NCI-H748 treated with DMSO at 0.1 percent for 48 hours (cell line): ENCODE measurements at regions not wholly inside any gene's neighbourhood (a gene's known extent, or its start where the extent isn't known, plus 50 kb on each side); places are given as distances from the start of the nearest gene placed in this dataset.

Experiments
- DNase-seq: peaks from one replicate; lab custom pipeline; 2025; lab: John Stamatoyannopoulos, UW

DNA sequence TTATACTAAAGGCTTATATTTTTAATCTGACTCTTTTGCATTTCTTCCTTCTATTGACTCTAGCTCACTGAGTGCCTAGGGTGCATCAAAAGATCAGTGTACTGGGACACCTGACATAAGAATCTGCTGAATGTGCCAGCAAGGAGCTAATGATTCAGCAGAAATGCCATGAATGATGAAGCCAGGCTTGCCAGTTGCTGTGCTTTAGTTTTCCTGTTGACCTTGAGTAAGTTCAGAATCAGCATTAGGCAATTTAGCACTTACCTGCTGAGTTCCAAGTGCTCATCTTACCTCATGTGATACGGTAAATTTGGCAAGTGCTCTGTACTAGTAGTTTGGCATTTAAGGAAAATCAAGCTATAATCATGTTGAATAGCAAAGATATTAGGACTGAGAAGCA is 523.2 kb upstream of the B3GALT2 start:
- DNase-seq = no peak

DNA sequence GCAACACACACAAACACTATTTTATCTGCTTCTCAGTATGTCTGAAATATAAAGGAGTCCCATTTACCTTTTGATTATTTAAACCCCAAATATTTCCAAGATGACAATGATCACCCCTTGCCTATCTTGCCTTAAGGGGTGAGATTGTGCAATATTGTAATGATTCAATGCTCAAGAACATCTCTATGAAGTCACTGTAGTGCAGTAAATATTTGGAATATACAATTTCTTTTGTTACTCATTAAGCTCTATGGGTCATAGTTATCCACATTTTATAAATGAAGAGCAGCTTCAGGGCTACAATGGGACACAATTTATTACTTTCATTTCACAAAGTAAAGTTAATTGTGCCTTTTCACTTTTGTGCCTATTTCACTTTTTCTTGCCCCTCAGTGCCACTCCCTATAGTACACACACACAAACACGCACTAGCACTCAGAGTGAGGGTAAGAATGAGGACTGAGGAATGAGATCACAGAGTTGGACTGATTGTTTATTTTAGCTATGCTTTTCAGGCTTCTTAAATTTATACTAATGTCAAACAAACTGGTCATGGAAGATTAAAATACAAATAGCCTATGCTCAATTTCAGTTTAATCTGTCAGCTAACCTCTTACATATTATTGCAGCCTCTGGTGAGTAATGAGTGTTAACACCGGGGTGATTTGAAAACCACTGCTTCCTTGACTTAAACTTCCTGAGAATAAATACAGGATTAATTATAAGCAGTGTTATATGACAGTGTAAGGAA is 521.0 kb upstream of the B3GALT2 start:
- DNase-seq = no peak

DNA sequence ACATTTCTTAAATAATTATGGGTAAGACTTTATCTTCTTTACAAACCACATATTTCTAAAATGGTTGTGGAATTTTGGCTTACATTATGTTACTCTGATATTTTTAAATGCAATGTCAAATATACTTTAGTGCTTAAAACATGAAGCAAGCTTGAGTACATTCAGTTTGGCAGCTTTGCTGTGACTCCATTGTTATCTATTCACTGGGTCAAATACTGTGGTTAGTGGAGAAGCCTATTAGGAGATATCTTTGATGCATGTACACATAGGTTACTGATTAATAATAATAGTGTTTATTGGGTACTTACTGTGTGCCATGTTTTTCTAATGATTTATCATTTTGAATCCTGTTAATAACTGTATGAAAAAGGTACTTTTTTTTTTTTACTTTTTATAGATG is 520.4 kb upstream of the B3GALT2 start:
- DNase-seq = no peak

DNA sequence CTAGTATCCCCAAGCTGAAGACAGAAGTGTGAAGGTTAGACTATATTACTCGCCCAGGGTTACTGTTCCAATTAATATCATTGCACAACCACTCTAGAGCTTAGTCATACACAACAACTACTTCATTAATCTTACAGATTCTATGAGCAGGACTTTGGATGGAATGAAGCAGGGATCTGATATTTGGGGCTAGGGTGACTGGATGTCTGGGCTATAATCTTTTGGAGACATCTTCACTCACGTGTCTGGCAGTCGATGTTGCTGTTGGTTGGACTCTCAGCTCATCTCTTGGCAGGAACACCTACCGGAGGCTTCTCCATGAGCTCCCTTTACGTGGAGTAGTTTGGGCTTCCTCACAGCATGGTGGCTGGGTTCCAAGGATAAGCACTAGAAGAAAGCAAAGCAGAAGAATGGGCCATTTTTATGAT is 519.2 kb upstream of the B3GALT2 start:
- no peak for DNase-seq

DNA sequence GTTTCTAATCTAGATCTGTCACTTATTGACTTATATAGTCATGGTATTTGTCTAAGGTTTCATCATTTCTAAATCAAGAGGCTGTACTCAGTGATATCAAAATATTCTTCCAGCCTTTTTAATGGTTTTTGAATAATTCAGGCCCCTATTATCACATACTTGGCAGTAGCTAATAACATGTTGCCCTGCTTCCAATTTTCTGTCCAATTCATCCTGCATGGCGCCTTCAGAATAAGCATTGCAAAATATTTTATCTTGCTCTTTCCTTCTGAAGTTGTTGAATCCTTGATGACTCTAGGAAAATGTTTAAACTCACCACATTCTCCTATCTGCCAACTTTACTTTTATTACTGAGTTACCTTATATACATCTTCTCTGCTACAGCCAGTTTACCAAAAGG is 517.2 kb upstream of the B3GALT2 start:
- no peak for DNase-seq

DNA sequence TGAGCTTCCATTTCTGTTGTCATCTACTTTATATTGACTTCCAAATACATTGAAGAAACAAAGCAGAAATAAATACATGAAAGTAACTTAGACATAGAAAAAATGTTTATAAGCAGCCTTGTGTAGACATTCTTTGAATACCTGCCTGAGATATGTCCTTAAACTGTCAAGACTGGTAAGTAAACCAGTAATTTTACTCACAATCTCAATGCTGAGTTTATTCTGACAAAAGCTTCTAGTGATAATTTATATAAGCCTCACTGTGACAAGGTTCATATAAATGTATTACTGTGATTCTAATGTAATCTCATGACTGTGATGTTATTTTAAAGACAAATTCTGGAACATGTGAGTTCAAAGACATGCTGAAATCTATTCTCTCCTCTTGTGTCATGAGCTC is 516.7 kb upstream of the B3GALT2 start:
- DNase-seq = no peak

DNA sequence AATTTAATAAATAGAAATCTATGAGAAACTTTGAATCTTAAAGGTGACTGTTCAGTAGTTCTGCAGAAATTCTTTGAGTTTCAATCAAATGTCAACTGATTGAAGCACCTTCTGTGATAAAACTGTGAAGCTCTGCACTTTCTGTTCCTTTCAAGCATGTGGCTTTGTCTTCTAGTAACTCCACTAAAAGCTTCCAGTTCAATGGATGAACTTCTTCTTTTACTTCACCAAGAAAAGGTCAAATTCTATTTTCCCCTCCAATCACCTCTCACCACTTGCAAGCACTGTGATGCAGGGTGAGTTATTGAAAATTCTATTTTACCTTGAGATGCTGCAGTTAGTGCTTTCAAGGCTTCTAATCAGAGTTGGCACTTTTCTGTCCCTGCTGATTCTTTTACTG is 515.3 kb upstream of the B3GALT2 start:
- DNase-seq = no peak

DNA sequence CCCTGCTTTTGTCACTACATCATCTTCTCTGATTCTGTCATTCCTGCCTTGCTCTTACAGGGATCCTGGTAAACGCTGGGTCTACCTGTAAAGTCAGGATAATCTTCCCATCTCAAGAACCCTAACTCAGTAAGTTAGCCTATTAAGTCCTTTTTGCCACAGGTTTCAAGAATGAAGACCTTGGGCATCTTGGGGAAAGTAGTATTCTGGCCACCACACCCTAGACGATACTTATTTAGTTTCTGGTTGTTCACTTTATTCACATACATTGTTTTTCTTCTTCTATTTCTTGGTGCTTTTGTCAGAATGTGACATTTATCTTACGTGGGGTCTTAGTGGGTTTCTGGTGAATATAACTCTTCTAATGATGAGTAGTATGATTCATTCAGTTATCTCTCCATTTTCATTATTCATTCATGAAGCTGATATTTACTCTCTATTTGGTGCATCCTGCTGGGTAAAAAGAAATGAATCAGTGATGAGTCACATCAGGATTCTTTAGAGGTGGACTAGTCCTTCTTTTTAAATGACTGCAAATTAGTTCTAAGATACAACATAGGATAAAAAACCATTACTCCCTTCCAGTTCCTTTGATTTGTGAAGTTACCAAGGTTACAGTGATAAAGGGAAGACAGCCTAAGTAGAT is 514.4 kb upstream of the B3GALT2 start:
- no peak for DNase-seq

DNA sequence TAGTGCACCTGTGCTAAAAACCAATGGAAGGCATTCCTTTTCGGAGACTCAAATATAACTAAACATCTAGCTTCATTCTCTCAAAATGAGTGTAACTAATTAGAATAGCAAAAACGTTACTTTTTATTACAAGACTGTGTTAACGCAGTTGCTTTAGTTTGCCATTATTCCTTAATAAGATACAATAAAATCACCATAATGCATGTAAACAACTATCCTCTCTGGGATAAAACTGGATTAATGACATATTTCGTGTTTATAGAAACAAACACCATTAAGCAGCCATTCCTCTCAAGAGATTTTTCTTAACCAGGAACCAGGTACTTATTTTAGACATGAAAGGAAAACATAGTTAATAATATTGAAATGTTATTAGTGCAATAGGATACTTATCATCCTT is 512.8 kb upstream of the B3GALT2 start:
- DNase-seq = no peak

DNA sequence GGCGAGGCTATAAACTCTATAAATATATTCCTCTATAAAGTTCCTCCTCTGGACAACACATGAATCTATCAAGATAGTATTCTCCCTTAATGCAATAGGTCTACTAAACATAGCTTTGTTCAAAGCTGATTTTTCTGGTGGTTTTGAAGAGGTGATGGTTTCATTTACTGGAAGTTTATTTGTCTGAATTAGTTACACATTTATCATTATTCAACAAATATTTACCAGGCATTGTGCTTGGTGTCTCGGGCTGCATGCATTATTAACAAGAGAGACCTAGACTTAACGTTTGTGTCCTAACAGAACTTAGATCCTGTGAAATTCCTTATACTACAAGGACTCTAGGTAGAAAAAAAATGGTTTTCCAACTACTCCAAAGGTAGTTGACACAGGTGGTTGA is 511.4 kb upstream of the B3GALT2 start:
- no peak for DNase-seq

DNA sequence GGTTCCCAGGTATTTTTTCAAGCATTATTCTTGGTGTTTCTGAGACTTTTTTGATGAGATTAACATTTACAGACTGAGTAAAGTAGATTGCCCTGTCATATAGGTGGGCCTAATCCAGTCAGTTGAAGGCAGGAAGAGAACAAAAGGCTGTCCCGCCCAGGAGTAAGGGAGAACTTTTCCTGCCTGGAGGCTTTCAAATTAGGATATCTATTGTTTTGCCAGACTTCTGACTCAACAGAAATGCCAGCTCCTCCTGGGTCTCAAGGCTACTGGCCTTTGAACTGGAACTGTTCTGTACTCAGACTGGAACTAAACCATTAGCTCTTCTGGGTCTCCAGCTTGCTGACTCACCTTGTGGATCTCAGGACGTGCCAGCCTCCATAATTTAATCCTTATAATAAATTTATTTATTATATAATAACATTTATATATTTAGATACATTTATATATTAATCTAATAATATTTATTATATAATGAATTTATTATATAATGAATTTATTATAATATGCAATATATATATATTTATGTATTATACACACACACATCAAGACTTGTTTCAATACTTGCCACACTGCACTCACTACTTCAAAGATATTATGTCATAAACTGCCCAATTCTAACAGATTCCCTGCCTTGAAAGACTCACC is 510.8 kb upstream of the B3GALT2 start:
- DNase-seq = no peak

DNA sequence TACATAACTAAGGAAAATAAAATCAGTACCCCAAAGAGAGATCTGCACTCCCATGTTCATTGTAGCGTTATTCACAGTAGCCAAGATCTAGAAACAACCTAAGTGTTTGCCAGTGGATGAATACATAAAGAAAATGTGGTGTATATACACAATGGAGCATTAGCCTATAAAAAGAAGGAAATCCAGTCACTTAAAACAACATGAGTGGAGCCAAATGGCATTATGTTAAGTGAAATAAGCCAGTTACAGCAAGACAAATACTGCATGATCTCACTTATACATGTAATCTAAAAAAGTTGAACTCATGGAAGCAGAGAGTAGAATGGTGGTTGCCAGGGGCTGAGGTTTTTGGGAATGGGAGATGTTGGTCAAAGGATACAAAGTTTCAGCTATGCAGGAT is 508.3 kb upstream of the B3GALT2 start:
- no peak for DNase-seq

DNA sequence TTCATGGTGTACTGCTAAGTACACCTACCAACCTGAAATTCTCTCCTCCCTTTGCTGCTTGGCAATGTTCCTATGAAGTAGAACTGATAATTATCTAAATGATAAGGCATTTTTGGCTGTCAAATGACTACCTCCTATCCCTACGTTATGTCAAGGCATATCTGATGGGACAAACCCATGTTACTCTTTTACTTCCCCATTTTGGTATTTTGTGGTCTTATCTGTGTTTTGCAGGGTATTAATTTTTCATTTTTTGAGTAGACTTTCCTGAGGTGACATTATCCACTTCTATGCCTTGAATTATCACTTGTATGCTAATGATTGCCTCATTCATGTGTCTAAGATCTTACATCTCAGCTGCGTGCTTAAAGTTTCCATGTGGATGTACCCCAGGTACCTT is 499.6 kb upstream of the B3GALT2 start:
- no peak for DNase-seq

DNA sequence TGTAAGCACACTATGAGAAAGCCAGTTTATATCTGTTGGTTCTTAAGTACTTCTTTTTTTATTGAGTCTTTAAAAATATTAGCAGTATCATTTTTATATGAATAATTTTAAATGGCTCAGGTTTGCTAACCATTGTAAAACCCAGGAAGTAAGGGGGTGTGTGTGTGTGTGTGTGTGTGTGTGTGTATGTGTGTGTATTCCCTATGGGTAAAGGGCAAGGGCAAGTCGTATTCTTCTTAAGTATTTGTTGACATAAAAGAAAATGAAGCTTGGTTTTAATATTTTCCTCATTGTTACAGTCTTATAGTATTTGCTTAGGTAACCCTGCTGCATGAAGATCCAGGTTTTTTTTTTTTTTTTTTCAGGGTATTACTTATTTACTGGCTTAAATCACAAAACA is 495.0 kb upstream of the B3GALT2 start:
- no peak for DNase-seq

DNA sequence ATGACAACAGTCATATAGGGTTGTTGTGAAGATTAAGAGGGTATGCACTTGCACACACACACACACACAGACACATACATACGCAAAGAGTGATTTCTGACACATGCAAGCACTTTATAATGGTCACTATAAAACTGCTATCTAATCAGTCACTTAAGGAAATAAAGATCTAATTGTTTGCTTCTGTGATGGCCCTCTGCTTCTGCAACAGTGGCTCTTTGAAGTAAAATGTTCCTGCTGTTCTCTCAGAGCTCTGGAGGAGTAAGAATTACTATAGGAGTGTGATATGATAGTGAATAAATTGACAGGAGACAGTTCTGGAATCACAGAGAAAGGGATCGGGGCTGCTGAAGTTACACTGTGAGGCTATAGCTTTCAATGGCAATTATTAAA is 494.5 kb upstream of the B3GALT2 start:
- DNase-seq = no peak

DNA sequence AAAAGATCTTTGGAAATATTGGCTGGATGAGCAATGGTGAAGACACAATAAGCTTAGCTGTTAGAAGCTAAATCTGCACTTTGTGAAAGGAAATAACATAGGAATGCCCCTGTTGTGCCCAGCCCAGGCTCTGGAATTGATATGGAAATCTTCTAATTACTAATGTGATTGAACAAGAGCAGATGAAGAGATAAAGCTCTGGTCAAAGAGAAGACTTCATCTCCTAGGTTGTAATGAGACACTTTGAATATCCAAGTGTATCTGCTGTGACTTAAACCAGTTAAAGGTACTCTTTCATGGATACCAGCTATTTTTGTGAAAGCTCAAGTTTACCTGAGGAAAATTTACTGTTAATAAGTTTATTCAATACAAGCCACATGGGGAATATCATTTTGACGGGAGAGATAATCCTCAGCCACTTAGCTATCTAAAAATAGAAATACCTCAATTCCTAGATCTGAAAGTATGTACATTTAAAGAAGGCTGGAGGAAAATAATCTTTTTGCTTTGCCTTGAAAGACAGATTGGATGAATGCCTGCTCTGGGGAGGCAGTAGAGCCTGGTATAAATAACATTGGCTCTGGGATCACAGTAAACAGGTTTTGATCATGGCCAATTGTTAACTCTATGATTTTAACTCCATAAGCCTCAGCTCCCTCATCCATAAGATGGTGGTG is 494.0 kb upstream of the B3GALT2 start:
- DNase-seq = no peak

DNA sequence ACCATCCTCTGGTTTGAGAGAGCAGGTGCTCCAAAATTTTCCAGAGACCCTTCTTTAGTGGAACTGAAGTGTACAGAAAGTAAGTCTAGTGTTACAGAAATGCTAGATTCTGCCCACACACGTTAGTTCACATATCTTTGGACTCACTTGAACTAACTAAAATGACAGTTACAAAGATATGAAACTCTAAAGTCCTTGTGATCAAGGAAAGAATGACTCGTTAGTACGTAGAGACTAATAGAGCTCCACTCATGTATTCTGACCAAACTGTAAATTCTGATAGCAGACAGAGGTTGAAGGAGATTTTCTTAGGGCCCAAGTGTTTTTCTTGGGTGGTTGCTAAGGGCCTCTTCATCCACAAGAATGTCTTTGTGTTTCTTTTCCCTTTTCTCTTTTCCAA is 491.5 kb upstream of the B3GALT2 start:
- DNase-seq = no peak

DNA sequence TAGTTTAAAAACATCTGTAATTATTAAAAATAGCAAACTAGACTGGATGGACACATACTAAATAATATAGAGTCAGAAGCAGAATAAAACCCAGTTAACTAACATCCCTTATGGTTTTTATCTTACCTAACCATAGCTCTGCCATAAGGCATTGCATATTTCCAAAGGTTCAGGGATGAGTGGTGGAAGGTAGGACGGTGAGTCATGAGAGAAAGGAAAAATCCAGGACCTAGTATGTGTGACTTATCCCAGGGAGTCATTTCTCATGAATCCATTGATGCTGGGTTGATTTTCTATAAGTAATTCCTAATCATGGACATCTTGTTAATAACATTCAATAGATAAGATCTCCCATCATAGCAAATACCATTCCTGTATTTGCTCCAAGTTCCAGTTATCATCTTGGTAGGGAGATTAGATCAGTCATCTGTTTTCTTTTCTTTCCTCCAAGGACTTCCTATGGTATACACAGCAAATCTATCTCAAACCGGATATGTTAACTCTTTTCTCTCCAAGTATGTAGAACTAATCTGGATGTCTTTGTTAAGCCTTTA is 490.7 kb upstream of the B3GALT2 start:
- no peak for DNase-seq

DNA sequence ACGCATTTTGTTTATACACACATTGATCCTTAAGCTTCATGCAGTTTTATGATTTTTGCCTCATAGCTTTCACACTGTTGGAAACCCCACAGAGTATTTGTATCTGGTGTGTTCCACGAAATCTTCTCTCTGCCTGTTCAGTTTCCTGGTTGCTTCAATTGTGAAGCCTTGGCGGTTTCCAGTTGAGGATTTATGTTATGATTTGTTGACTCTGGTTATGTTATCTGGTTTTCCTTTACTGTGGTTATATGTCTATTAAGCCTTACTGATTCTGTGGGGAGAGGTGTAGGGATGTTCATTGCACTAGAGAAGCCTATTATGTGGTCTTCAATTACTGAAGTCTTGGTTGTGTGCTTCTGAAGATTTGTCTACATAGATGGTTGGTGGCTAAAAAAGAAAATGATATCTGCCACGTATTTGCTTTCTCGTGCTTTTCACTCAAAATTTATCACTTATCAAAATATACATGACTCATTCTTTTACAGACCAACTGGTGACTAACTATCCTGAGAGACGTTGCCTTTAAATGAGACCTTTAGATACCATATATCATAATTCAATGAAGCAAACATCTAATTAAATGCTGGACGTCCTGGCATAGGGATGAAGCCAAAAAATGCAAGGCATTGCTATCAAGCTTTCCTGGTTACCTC is 488.0 kb upstream of the B3GALT2 start:
- DNase-seq = no peak

DNA sequence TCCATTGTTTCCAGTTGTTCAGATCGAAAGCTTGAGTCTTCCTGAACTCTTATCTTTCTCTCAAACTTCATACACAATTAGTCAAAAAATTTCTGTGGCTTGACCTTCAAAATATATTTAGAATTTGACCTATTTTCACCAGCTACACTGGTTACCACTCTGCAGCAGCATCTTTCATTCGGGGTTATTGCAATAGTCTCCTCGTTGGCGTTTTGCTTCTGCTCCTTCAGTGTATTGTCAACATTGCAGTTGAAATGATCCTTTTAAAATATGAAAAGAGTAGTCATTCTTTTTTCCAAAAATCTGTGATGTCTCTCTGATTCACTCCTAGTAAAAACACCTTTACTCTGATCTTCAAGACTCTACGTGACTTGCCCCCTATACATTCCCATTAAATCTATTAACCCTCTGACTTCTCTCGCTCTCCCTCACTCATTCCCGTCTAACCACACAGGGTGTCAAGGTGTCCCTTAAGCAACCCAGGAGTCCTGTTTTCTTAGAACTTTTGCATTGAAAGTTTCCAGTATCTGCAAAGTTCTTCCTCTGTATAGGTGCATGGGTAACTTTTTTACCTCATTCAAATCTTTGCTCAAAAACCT is 480.2 kb upstream of the B3GALT2 start:
- no peak for DNase-seq

DNA sequence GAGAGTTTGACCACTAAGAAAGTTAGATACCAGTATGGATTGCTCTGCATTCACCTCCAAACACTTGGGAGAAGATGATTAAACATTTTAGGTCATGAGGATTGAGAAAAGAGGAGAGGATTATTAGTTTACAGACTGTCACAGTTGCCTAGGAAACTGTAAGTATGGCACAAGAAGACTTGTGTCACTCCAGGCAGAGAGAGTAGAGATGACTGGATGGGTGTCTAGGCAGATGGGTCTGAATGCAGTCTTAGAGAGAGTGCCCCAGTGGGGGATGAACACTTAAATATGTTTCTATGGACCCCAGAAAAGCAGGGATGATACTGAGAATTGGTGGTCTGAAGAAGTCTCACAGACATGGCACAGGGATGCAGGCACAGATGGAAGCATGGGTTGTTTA is 477.6 kb upstream of the B3GALT2 start:
- DNase-seq = no peak

DNA sequence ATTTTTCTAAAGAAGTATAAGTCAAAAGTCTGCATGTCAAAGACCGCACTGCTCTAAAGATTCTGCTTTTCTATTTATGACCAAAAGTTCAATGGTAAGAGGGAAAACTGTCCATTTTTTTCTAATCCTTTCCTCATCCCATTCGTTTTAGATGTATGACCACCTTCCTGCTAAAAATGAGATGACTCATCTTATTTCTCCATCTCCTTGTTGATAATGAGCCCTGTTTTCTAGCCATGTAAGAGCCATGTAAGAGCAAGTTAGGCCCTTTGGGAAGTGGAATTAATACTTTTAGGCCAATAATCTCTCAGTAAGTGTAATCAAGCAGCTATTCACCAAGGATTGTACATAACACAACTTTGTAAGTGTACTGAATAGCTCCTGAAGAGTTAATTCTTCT is 475.6 kb upstream of the B3GALT2 start:
- no peak for DNase-seq
